Left lung (tissue), 4 donors: ENCODE measurements at regions not wholly inside any gene's neighbourhood (a gene's known extent, or its start where the extent isn't known, plus 50 kb on each side); places are given as distances from the start of the nearest gene placed in this dataset.

Experiments used
- ATAC-seq: fragments of 200-7000 bp; cut with Tn5 transposase; one replicate; pipeline ENCODE4 v1.9.1; 2020; ENCODE audit warnings: moderate library complexity
- DNase-seq, 4 donors: peaks; one replicate each; pipeline ENCODE4 v3.0.0-alpha.2; 2013 to 2020
- H3K27ac ChIP-seq, 2 donors: fragments of 200-600 bp; sonication (generic) in 1 of 2; one replicate each; pipeline versions ENCODE4 v1.5.0 to v1.8.0; 2020 to 2021
- H3K27me3 ChIP-seq, 2 donors: fragments of 200-600 bp; sonication (generic) in 1 of 2; one replicate each; pipeline versions ENCODE4 v1.5.0 to v1.8.0; 2020 to 2021
- H3K36me3 ChIP-seq, 2 donors: fragments of 200-600 bp; sonication (generic) in 1 of 2; one replicate each; pipeline versions ENCODE4 v1.5.0 to v1.8.0; 2020 to 2021
- H3K4me1 ChIP-seq, 2 donors: fragments of 200-600 bp; one replicate each; pipeline ENCODE4 v1.8.0; 2021
- H3K4me3 ChIP-seq, 2 donors: fragments of 200-600 bp; sonication (generic) in 1 of 2; one replicate each; pipeline versions ENCODE4 v1.5.0 to v1.8.0; 2020 to 2021; ENCODE audit warnings: mild to moderate bottlenecking in 1 of 2
- H3K9me3 ChIP-seq, 2 donors: fragments of 200-600 bp; sonication (generic) in 1 of 2; one replicate each; pipeline versions ENCODE4 v1.5.0 to v1.8.0; 2020 to 2021
- intact Hi-C, 2 donors: fragments of 100-400 bp; cut with DNase I; formaldehyde crosslinking; loops; one replicate each; pipeline versions ENCODE4 v1.11.2 to v1.14.2; 2022
- TF ChIP-seq, protein P1 (sequence below), 2 donors: fragments of 200-600 bp; sonication (generic) in 1 of 2; IDR thresholded peaks; one replicate each; pipeline versions ENCODE4 v1.5.0 to v1.8.0; 2021; ENCODE audit warnings: antibody characterized with exemption in 2 of 2
- donor health status: DM: no; HTN: yes; CAD: no.
- donor health status: DM: no; HTN: no; CAD: no.

DNA sequence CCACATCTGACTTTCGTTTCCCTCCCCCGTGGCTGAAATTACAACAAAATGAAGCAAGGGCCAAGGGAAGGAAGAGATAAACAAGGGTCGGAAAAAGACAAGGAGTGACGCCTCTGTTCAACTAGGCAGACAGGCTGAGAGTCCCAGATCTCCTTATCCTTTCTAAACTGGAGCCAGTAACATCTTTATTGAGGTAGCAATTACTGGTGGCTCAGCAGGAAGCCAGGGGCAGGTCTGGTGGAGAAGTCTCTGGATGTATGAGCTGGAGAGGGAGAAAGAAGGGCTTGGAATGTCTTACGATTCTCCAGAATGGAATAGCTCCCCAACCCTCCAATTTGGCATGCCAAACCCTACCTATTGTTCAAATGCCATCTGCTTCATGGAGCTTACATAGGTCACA, 190.8 kb upstream of the BRINP1 start:
- intact Hi-C loops = loop anchor here in 1 of 2 donors (10.0 kb wide), 1 partner anchor 405 kb away; no protein-coding TSS in a partner anchor
- H3K4me1 ChIP-seq = peaks cover 0 to 10% of the 10 kb centered on the region in 2 donors
- no peak overlapping the region for H3K27ac ChIP-seq
- TF ChIP-seq, protein P1, sequence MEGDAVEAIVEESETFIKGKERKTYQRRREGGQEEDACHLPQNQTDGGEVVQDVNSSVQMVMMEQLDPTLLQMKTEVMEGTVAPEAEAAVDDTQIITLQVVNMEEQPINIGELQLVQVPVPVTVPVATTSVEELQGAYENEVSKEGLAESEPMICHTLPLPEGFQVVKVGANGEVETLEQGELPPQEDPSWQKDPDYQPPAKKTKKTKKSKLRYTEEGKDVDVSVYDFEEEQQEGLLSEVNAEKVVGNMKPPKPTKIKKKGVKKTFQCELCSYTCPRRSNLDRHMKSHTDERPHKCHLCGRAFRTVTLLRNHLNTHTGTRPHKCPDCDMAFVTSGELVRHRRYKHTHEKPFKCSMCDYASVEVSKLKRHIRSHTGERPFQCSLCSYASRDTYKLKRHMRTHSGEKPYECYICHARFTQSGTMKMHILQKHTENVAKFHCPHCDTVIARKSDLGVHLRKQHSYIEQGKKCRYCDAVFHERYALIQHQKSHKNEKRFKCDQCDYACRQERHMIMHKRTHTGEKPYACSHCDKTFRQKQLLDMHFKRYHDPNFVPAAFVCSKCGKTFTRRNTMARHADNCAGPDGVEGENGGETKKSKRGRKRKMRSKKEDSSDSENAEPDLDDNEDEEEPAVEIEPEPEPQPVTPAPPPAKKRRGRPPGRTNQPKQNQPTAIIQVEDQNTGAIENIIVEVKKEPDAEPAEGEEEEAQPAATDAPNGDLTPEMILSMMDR (IDR thresholded peaks at IDR 0.05) = no peak
- H3K36me3 ChIP-seq = no peaks in the 10 kb centered on the region
- H3K4me3 ChIP-seq = no peak overlapping the region
- no peak for DNase-seq
- no peaks in the 10 kb centered on the region for H3K9me3 ChIP-seq
- no peaks in the 10 kb centered on the region for H3K27me3 ChIP-seq
- no peak for ATAC-seq

DNA sequence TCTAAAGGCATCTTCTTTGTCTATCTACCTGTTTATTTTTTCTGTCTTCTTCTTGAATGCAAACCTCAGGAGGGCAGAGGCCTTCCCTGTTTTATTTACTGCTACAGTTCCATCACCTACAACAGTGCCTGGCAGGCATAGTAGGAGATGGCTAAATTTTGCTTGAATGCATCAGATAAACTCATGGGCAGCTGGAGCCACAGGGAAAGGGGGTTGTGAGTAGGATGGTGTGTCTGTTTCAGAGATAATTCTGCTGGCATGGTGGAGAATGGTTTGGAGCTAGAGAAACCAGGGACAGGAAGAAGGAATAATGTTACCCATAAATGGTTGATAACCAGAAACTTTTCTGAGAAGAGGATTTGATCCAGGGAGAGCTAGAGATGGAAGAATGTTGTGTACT, 189.8 kb upstream of the BRINP1 start:
- Histone ChIP-seq H3K36me3 (no peaks in the 10 kb centered on the region), H3K27ac (no peak overlapping the region), H3K4me1 (peaks cover 0 to 10% of the 10 kb centered on the region in 2 donors), H3K9me3 (no peaks in the 10 kb centered on the region), H3K27me3 (no peaks in the 10 kb centered on the region), H3K4me3 (no peak overlapping the region)
- ATAC-seq (no peak), DNase-seq (no peak)
- intact Hi-C loops = loop anchor here in 1 of 2 donors (10.0 kb wide), 1 partner anchor 406 kb away; no protein-coding TSS in a partner anchor
- TF ChIP-seq, protein P1 (IDR thresholded peaks at IDR 0.05) = no peak

DNA sequence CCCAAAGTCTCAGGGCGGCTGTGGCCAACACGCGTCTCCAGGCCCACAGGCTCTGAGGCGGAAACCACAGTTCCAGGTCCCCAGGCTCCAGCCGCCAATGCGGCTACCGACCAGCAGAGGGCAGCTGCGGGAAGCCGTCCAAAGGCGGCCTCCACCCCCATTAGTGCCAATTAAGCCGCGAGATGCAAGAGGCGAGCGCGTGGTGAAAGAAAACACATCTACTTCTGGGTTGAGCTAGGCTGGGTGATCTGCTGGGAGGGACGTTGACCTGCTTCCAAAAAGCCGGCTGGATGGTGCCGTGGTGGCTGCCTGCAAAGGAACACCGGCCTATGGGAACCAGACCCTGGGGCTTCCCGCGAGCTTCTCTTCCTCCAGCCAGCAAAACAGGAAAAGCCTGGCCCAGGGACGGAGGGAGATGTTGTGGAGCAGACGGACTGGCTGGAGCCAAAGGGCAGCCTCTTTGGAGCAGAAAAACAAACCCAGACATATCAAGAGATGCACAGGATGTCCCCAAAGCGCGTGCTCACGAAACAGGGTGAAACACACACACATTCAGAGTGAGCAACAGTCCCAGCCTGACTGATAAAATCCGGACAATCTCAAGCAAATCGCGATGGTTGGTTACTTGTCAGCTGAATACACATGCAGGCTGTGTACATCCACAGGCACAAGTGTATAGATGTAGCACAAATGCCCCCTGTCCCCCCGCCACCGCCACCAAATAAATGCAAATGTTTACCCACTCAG, 187.1 kb upstream of the BRINP1 start:
- H3K27ac ChIP-seq = peak overlapping the region; percentile 9 to 38
- intact Hi-C loops = loop anchor here in 1 of 2 donors (10.0 kb wide), 1 partner anchor 408 kb away; no protein-coding TSS in a partner anchor

DNA sequence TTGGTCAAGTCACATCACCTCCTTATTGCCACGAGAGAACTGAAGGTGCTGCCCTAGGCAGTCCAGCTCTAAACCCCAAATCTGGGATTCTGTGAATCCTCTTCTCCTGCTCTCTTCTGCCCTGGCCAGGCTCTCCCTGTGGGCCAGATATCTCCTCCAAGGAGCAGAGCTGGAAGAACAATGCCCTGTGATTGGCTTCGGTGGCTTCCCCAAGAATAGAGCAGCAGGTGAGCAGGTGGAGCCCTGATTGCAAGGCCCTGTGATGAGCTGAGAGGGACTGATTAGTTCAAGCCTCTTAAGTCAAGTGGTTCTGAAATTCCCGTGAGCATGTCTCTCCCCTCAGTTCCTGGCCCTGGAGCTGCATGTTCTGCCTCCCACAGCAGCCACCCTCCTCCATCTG, 175.3 kb upstream of the BRINP1 start:
- no peak for DNase-seq
- TF ChIP-seq, protein P1 (IDR thresholded peaks at IDR 0.05) = no peak
- no peak for ATAC-seq
- Histone ChIP-seq H3K9me3 (no peaks in the 10 kb centered on the region), H3K36me3 (no peaks in the 10 kb centered on the region), H3K4me1 (no peaks in the 10 kb centered on the region), H3K4me3 (no peak overlapping the region), H3K27ac (no peak overlapping the region), H3K27me3 (no peaks in the 10 kb centered on the region)
- intact Hi-C loops = no loop called here

More for the DNA sequence above, 187.1 kb upstream of the BRINP1 start:
- peak; percentile 99 for ATAC-seq
- peak; percentile 52 to 90 (median 66) for DNase-seq
- TF ChIP-seq, protein P1 (IDR thresholded peaks at IDR 0.05) = peak; percentile 84 to 90
- Histone ChIP-seq H3K27me3 (no peaks in the 10 kb centered on the region), H3K4me3 (peak overlapping the region in 1 of 2 donors; percentile 11), H3K36me3 (no peaks in the 10 kb centered on the region), H3K4me1 (peaks cover 0 to 10% of the 10 kb centered on the region in 2 donors), H3K9me3 (no peaks in the 10 kb centered on the region)

DNA sequence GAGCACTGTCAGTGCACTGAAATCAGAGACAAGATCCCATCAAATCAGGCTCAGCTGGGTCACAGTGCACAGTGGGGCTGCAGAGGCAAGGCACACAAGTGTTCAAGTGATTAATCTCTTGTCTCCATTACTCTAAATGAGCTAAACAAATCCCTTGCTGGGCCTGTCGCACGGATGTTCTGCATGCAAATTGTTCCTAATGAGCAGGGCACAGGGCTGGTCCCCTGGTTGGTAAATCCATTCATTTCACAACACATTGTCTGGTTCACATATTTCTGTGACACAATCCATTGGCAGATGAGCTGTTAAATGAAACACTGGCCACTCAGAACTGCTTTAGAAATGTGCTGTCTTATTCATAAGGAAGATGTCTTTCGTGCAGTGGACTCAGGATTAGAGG, 167.9 kb upstream of the BRINP1 start:
- no peak overlapping the region for H3K4me3 ChIP-seq
- H3K9me3 ChIP-seq = no peaks in the 10 kb centered on the region
- intact Hi-C loops = no loop called here
- no peaks in the 10 kb centered on the region for H3K4me1 ChIP-seq
- H3K27me3 ChIP-seq = no peaks in the 10 kb centered on the region
- no peak for ATAC-seq
- no peaks in the 10 kb centered on the region for H3K36me3 ChIP-seq
- TF ChIP-seq, protein P1 (IDR thresholded peaks at IDR 0.05) = no peak
- no peak for DNase-seq
- H3K27ac ChIP-seq = no peak overlapping the region
